ENCODE measurements at regions not wholly inside any gene's neighbourhood (a gene's known extent, or its start where the extent isn't known, plus 50 kb on each side); places are given as distances from the start of the nearest gene placed in this dataset.

DNA sequence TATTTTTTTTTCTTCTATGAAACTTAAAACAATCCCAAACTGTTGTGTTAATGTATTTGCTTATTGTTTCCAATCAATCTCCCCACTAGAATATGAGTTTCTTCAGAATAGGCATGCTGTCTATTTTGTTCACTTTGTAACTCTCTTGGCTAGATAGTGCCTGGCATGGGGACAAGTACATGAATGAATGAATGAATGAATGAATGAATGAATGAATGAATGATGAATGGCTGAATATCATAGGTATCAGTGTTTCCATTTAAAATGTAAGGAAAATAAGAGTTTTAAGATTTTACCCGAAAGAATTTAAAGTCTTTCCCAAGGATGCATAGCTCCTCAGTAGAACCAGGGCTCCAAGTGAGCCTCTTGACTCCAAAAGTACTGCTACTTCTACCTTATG is 294.9 kb upstream of the GADL1 start:
- POLR2A ChIA-PET: no interaction called here
- TF ChIP-seq RCOR1 (IDR thresholded peaks at IDR 0.05; ENCODE audit: low read depth, low read length): no peak
- DNase-seq (ENCODE audit: low read depth in 1 of 2, low spot score in 1 of 2): no peak
- WGBS (ENCODE audit: missing lambda C conversion rate): 91% methylated on average over 1 of the region's 1 CpG
- H3K9me3 ChIP-seq: no peaks in the 10 kb centered on the region
- H3K4me2 ChIP-seq: no peak overlapping the region
- CTCF ChIA-PET: no interaction called here
- no peak overlapping the region for H3K4me3 ChIP-seq
- H3K4me1 ChIP-seq: no peaks in the 10 kb centered on the region
- ATAC-seq: no peak
- no peak for FAIRE-seq
- H3K27ac ChIP-seq: no peak overlapping the region

GRCh38 chr3:31189971-31190370 is 295.5 kb upstream of the GADL1 start:
- Histone ChIP-seq H3K4me3 (no peak overlapping the region), H3K4me1 (no peaks in the 10 kb centered on the region), H3K27ac (no peak overlapping the region), H3K4me2 (no peak overlapping the region), H3K9me3 (no peaks in the 10 kb centered on the region)
- no peak for ATAC-seq
- POLR2A ChIA-PET: no interaction called here
- TF ChIP-seq CTCF (IDR thresholded peaks at IDR 0.05) (no peak), NFE2L2 (conservative IDR thresholded peaks at IDR 0.05; ENCODE audit: low read length) (no peak), CEBPB (IDR thresholded peaks at IDR 0.05) (no peak), RCOR1 (IDR thresholded peaks at IDR 0.05; ENCODE audit: low read depth, low read length) (no peak), POLR2A (IDR thresholded peaks at IDR 0.05; ENCODE audit: low read length) (no peak), RFX5 (IDR thresholded peaks at IDR 0.05) (no peak), ZC3H11A (IDR thresholded peaks at IDR 0.05) (no peak), HMGXB4 (CRISPR knock-in tag; IDR thresholded peaks at IDR 0.05; ENCODE audit: borderline replicate concordance) (no peak), TFCP2L1 (CRISPR knock-in tag; IDR thresholded peaks at IDR 0.05) (no peak), KDM1A (IDR thresholded peaks at IDR 0.05; ENCODE audit: low read depth) (no peak), HOXA7 (CRISPR knock-in tag; IDR thresholded peaks at IDR 0.05) (no peak), KDM5A (IDR thresholded peaks at IDR 0.05) (no peak), REST (IDR thresholded peaks at IDR 0.05) (no peak), MAFK (IDR thresholded peaks at IDR 0.05; ENCODE audit: partially characterized antibody) (no peak), SMC3 (IDR thresholded peaks at IDR 0.05) (no peak), TP53 (CRISPR knock-in tag; IDR thresholded peaks at IDR 0.05) (no peak), EHMT2 (IDR thresholded peaks at IDR 0.05; ENCODE audit: low read depth) (no peak), HEYL (CRISPR knock-in tag; IDR thresholded peaks at IDR 0.05) (no peak)
- CTCF ChIA-PET: no interaction called here
- FAIRE-seq: no peak
- no peak for DNase-seq (ENCODE audit: low read depth in 1 of 2, low spot score in 1 of 2)

GRCh38 chr3:31191354-31191753 is 296.9 kb upstream of the GADL1 start:
- no peak for ATAC-seq
- ChIA-PET POLR2A (no interaction called here), CTCF (no interaction called here)

More at GRCh38 chr3:31191354-31191753, 296.9 kb upstream of the GADL1 start:
- Histone ChIP-seq H3K4me2 (no peak overlapping the region), H3K9me3 (no peaks in the 10 kb centered on the region), H3K4me1 (no peaks in the 10 kb centered on the region), H3K27ac (no peak overlapping the region), H3K4me3 (no peak overlapping the region)
- no peak for TF ChIP-seq CHD4 (IDR thresholded peaks at IDR 0.05; ENCODE audit: borderline replicate concordance)
- TF ChIP-seq RCOR1 (IDR thresholded peaks at IDR 0.05; ENCODE audit: low read depth, low read length): no peak
- no peak for TF ChIP-seq HOXB5 (CRISPR knock-in tag; IDR thresholded peaks at IDR 0.05)
- no peak for TF ChIP-seq EHMT2 (IDR thresholded peaks at IDR 0.05; ENCODE audit: low read depth)
- no peak for TF ChIP-seq FOXS1 (CRISPR knock-in tag; IDR thresholded peaks at IDR 0.05)
- no peak for TF ChIP-seq CHD2 (IDR thresholded peaks at IDR 0.05; ENCODE audit: low read length, partially characterized antibody)
- TF ChIP-seq TP53 (CRISPR knock-in tag; IDR thresholded peaks at IDR 0.05): no peak
- TF ChIP-seq JUN (IDR thresholded peaks at IDR 0.05): no peak
- no peak for TF ChIP-seq EP300 (IDR thresholded peaks at IDR 0.05)
- TF ChIP-seq JUNB (IDR thresholded peaks at IDR 0.05): no peak
- no peak for TF ChIP-seq BHLHE40 (IDR thresholded peaks at IDR 0.05; ENCODE audit: low read depth, low read length)
- no peak for TF ChIP-seq CEBPB (IDR thresholded peaks at IDR 0.05)
- no peak for TF ChIP-seq SREBF2 (IDR thresholded peaks at IDR 0.05)
- TF ChIP-seq RFX5 (IDR thresholded peaks at IDR 0.05): no peak
- TF ChIP-seq ZC3H11A (IDR thresholded peaks at IDR 0.05): no peak
- no peak for TF ChIP-seq KDM5A (IDR thresholded peaks at IDR 0.05)
- TF ChIP-seq ZSCAN20 (CRISPR knock-in tag; IDR thresholded peaks at IDR 0.05): no peak
- DNase-seq (ENCODE audit: low read depth in 1 of 2, low spot score in 1 of 2) (no peak), FAIRE-seq (no peak)
- WGBS (ENCODE audit: missing lambda C conversion rate): 45% methylated on average over 6 of the region's 6 CpGs

All from A549 (cell line).